ENCODE measurements at regions not wholly inside any gene's neighbourhood (a gene's known extent, or its start where the extent isn't known, plus 50 kb on each side); places are given as distances from the start of the nearest gene placed in this dataset.

GRCh38 chr16:65782611-65783600 is 583.6 kb upstream of the CDH5 start:
- DNase-seq: no peak
- CTCF ChIA-PET: no interaction called here
- Mint-ChIP-seq H3K4me1 (no peaks in the 10 kb centered on the region), H3K4me3 (no peak overlapping the region), H3K27ac (no peak overlapping the region), H3K27me3 (no peaks in the 10 kb centered on the region), H3K9me3 (peaks cover 8% of the 10 kb centered on the region), H3K36me3 (no peaks in the 10 kb centered on the region)

GRCh38 chr16:65781855-65782254 is 584.6 kb upstream of the CDH5 start:
- no peak for DNase-seq
- Mint-ChIP-seq H3K36me3 (no peaks in the 10 kb centered on the region), H3K9me3 (peaks cover 8% of the 10 kb centered on the region), H3K4me3 (no peak overlapping the region), H3K27me3 (no peaks in the 10 kb centered on the region), H3K4me1 (no peaks in the 10 kb centered on the region), H3K27ac (no peak overlapping the region)
- CTCF ChIA-PET: no interaction called here

DNA sequence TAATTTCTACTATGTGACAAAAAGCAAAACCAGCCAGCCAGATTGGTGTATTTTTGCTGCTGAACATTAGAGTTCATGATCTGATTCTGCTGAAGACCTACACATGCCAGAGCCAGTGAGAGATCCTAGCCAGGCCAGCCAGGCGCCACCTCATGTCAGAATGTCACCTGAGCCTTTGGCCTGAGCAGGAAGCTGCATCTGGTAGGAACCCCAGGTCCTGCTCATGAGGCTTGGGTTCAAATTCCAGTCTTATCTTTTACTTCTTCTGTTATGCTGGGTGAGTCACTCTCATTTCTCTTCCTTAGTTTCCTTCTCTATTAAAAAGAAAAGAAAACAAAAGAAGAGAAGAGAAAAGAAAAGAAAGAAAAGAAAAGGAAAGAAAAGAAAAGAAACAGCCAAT is 585.1 kb upstream of the CDH5 start:
- Mint-ChIP-seq H3K36me3 (no peaks in the 10 kb centered on the region), H3K27me3 (no peaks in the 10 kb centered on the region), H3K9me3 (peaks cover 8% of the 10 kb centered on the region), H3K4me1 (no peaks in the 10 kb centered on the region), H3K27ac (no peak overlapping the region), H3K4me3 (no peak overlapping the region)
- DNase-seq: no peak
- CTCF ChIA-PET: no interaction called here

GRCh38 chr16:65779201-65779600 is 587.3 kb upstream of the CDH5 start:
- H3K27ac Mint-ChIP-seq: no peak overlapping the region
- CTCF ChIA-PET: interaction anchor here (0.7 kb wide), 1 partner anchor 22 kb away, joined by 3 read pairs; no protein-coding TSS in a partner anchor
- H3K27me3 Mint-ChIP-seq: no peaks in the 10 kb centered on the region
- H3K36me3 Mint-ChIP-seq: no peaks in the 10 kb centered on the region
- peaks cover 5% of the 10 kb centered on the region for H3K9me3 Mint-ChIP-seq
- no peaks in the 10 kb centered on the region for H3K4me1 Mint-ChIP-seq
- no peak for DNase-seq
- no peak overlapping the region for H3K4me3 Mint-ChIP-seq

DNA sequence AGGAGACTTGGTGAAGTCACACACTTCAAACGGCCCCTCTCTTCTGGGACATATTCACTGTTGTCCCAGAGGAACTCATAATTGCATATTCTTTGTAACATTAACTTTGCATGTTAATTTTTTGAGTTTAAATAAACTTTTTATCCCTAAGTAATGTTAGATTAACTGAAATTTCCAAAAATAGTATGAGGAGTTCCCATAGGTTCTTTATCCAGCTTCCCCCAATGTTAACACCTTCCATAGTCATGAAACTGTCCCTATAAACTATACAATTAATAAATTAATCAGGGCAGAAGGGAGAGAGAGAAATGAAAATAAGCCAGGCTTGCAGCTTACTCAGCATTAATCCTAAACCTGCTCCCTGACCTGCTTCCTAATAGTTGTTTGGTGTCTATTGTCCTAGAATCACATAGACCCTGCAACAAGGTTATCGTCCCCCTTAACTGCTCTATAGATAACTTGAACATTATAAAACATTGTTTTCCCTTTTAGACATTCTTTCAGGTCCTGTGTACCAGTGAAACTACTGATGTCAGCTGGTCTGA is 589.8 kb upstream of the CDH5 start:
- Mint-ChIP-seq H3K27me3 (no peaks in the 10 kb centered on the region), H3K27ac (no peak overlapping the region), H3K36me3 (no peaks in the 10 kb centered on the region), H3K4me1 (no peaks in the 10 kb centered on the region), H3K9me3 (peaks cover 4% of the 10 kb centered on the region), H3K4me3 (no peak overlapping the region)
- CTCF ChIA-PET: no interaction called here
- DNase-seq: no peak

GRCh38 chr16:65775829-65776228 is 590.7 kb upstream of the CDH5 start:
- no peaks in the 10 kb centered on the region for H3K27me3 Mint-ChIP-seq
- H3K27ac Mint-ChIP-seq: no peak overlapping the region
- CTCF ChIA-PET: no interaction called here
- H3K4me1 Mint-ChIP-seq: no peaks in the 10 kb centered on the region
- peaks cover 4% of the 10 kb centered on the region for H3K9me3 Mint-ChIP-seq
- no peaks in the 10 kb centered on the region for H3K36me3 Mint-ChIP-seq
- no peak for DNase-seq
- H3K4me3 Mint-ChIP-seq: no peak overlapping the region

- DNase-seq: no peak
- CTCF ChIA-PET: no interaction called here
- no peaks in the 10 kb centered on the region for H3K36me3 Mint-ChIP-seq
- no peak overlapping the region for H3K27ac Mint-ChIP-seq
- H3K9me3 Mint-ChIP-seq: peaks cover 10% of the 10 kb centered on the region
- H3K4me1 Mint-ChIP-seq: no peaks in the 10 kb centered on the region
- H3K4me3 Mint-ChIP-seq: no peak overlapping the region
- H3K27me3 Mint-ChIP-seq: no peaks in the 10 kb centered on the region
Measured at GRCh38 chr16:65774350-65774749, 592.1 kb upstream of the CDH5 start.

DNA sequence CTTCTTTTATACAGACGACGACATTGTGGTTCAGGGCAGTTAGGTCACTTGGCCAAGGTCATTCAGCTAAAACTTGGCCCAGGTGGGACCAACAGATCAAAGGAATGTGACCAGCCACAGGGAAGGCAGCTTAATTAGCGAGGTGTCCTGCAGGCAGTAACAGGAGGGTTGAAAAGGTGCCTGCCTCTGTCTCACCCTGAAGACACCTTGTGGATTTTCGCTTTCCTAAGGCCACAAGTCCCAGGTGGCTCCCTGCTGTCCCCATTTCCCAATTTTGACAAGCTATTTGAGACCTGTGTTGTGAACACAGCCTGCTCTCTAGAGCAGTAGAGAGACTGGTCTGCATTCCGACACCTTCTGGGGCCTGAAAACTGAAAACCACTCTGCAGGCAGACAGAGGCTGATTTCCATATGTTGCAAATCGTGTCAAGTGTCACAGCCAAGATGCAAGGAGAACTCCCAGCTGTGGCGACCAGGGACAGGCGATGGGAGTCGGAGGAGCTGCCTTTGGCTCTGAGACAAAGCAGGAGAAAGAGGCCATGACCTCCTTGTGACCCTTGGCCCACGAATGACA is 593.1 kb upstream of the CDH5 start:
- Mint-ChIP-seq H3K9me3 (peaks cover 10% of the 10 kb centered on the region), H3K27me3 (no peaks in the 10 kb centered on the region), H3K4me3 (no peak overlapping the region), H3K36me3 (no peaks in the 10 kb centered on the region), H3K27ac (no peak overlapping the region), H3K4me1 (no peaks in the 10 kb centered on the region)
- DNase-seq: no peak
- CTCF ChIA-PET: no interaction called here

DNA sequence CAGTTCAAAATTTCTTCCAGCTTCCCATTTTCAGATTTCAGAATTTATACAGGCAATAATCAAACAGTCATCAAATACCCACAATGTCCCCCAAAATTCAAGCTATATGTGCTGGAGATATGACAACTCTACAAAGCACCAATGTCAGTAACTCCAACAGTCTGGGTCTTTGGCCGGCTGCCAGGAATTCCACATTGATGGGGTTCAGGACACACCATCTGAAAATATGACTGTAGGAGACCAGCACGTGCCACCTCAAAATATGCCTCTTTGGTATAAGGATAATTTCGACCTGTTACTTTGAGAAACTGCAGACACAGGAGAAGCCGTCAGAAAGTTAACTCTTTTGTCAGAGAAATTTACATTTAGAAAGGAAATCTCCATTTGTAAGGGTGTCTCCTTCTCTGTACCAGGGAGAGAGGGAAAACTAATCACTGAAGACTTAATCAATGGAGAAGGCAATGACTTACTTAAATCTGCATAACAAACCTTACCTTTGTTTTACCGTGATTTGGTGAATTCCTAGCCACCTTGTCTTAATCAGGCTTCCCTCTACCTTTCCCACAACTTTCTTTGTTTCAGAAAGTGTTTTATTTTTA is 594.3 kb upstream of the CDH5 start:
- Mint-ChIP-seq H3K4me3 (no peak overlapping the region), H3K4me1 (no peaks in the 10 kb centered on the region), H3K27ac (no peak overlapping the region), H3K9me3 (peaks cover 10% of the 10 kb centered on the region), H3K27me3 (no peaks in the 10 kb centered on the region), H3K36me3 (no peaks in the 10 kb centered on the region)
- CTCF ChIA-PET: no interaction called here
- no peak for DNase-seq

- Mint-ChIP-seq H3K9me3 (peaks cover 10% of the 10 kb centered on the region), H3K4me1 (no peaks in the 10 kb centered on the region), H3K4me3 (no peak overlapping the region), H3K27ac (no peak overlapping the region), H3K36me3 (no peaks in the 10 kb centered on the region), H3K27me3 (no peaks in the 10 kb centered on the region)
- DNase-seq: no peak
- CTCF ChIA-PET: no interaction called here
Measured at GRCh38 chr16:65771707-65772106, 594.8 kb upstream of the CDH5 start.

DNA sequence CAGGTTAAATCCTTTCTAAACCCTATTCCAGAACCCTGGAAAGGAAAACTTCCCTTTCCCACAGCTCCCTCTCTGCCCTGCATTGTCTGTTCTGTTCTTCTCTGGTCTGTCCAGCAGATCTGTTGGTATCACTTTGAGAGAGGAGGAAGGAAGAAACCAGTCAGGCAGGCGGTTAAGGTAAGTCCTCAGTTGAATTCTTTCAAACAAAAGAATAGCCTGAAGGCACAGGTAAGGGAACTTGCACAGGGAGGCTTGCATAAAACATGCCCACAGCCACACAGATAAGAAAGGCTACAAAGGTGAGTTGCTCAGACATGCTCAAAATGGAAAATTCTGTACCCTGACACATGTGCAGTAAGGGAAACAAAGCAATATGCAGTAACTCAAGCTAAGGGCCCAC is 595.7 kb upstream of the CDH5 start:
- CTCF ChIA-PET: no interaction called here
- H3K4me1 Mint-ChIP-seq: no peaks in the 10 kb centered on the region
- H3K4me3 Mint-ChIP-seq: no peak overlapping the region
- no peaks in the 10 kb centered on the region for H3K36me3 Mint-ChIP-seq
- no peaks in the 10 kb centered on the region for H3K27me3 Mint-ChIP-seq
- H3K27ac Mint-ChIP-seq: no peak overlapping the region
- peaks cover 10% of the 10 kb centered on the region for H3K9me3 Mint-ChIP-seq
- DNase-seq: no peak

DNA sequence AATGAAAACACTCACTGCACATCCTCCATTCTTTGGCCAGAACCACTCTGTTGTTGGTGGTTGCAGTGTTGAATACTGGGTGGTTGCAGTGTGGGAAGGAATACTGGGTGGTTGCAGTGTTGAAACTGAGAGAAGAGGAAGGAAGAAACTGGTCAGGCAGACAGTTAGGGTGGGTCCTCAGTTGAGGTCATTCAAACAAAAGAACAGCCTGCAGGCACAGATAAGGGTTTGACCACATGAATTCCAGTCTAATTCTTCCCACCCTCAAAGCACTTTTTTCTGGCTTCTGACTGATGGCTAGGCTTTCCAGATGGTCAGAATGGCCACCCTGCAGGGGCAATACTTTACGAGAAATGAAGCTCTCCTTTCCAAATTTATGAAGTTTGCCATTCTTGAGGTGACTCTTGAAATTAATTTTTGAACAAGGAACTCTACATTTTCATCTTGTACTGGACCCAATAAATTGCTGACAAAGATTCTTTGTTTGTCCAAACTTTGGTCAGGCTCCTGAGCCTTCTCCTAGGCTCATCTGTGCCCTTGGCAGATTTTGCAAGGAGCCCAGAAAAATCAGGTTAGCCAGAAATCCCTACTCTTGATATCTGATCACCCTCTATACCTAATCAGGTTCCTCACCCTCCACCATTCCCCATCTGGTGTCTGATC is 596.6 kb upstream of the CDH5 start:
- H3K4me3 Mint-ChIP-seq: no peak overlapping the region
- H3K27me3 Mint-ChIP-seq: no peaks in the 10 kb centered on the region
- H3K4me1 Mint-ChIP-seq: no peaks in the 10 kb centered on the region
- H3K36me3 Mint-ChIP-seq: no peaks in the 10 kb centered on the region
- H3K9me3 Mint-ChIP-seq: peaks cover 10% of the 10 kb centered on the region
- no peak overlapping the region for H3K27ac Mint-ChIP-seq
- DNase-seq: no peak
- CTCF ChIA-PET: no interaction called here

DNA sequence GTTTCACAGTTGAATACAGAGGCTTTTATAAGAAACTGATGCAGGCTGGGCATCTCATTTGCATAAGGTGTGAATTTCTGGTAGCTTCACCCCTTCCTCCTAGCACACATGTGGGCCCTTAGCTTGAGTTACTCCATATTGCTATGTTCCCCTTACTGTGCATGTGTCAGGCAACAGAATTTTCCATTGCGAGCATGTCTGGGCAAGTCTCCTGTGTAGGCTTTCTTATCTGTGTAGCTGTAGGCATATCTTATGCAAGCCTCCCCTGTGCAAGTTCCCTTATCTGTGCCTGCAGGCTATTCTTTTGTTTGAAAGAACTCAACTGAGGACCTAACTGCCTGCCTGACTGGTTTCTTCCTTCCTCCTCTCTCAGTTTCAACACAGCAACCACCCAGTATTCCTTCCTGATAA is 597.4 kb upstream of the CDH5 start:
- Mint-ChIP-seq H3K9me3 (peaks cover 10% of the 10 kb centered on the region), H3K27me3 (no peaks in the 10 kb centered on the region), H3K4me3 (no peak overlapping the region), H3K36me3 (no peaks in the 10 kb centered on the region), H3K27ac (no peak overlapping the region), H3K4me1 (no peaks in the 10 kb centered on the region)
- CTCF ChIA-PET: no interaction called here
- no peak for DNase-seq

DNA sequence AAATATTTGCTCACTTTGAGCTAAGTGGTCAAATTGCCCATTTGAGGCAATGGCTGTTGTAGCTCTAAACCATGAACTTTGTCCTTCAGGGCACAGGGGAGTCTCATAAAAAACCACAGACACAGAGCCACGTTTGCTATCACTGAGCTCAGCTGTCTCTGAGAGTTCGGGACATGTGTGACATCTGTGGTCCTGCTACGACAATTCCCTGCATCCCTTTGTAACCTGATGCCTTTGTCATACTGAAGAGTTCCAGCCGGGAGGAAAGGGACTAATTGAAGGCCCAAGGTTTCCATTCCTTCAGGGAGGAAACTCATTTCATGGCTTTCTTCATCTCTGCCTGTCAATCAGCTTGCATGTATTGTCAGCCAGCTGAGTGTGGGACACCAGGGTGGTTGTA is 599.4 kb upstream of the CDH5 start:
- Mint-ChIP-seq H3K36me3 (no peaks in the 10 kb centered on the region), H3K4me3 (no peak overlapping the region), H3K9me3 (peaks cover 8% of the 10 kb centered on the region), H3K4me1 (no peaks in the 10 kb centered on the region), H3K27me3 (no peaks in the 10 kb centered on the region), H3K27ac (no peak overlapping the region)
- no peak for DNase-seq
- CTCF ChIA-PET: no interaction called here

Data from activated naive CD4-positive, alpha-beta T cell treated with anti-CD3 and anti-CD28 coated beads, Interleukin-2, amount 10 ng/mL, durations not matched to agents 7 days and 5 days (primary cell).